Brain microvascular endothelial cell (primary cell): ENCODE measurements at regions not wholly inside any gene's neighbourhood (a gene's known extent, or its start where the extent isn't known, plus 50 kb on each side); places are given as distances from the start of the nearest gene placed in this dataset.

ENCODE experiments used
- DNase-seq: peaks from one replicate; pipeline ENCODE4 v3.0.0-alpha.2; 2020
- H3K27ac ChIP-seq: fragments of 250-450 bp; sonication (Bioruptor Pico); 2 replicates; pipeline ENCODE4 v1.5.1; 2020; ENCODE audit warnings: mild to moderate bottlenecking, moderate library complexity
- H3K27me3 ChIP-seq: fragments of 250-450 bp; sonication (Bioruptor Pico); replicated peaks from 2 replicates; pipeline ENCODE4 v1.5.1; 2020; ENCODE audit warnings: mild to moderate bottlenecking
- H3K36me3 ChIP-seq: fragments of 250-450 bp; sonication (Bioruptor Pico); replicated peaks from 2 replicates; pipeline ENCODE4 v1.5.1; 2020; ENCODE audit warnings: mild to moderate bottlenecking
- H3K4me3 ChIP-seq: 2 replicates; pipeline ENCODE4 v1.5.1; 2011; ENCODE audit warnings: low read depth, mild to moderate bottlenecking, control low read depth, low read length, moderate library complexity
- in situ Hi-C: cut with HindIII; loops from 2 replicates; pipeline ENCODE4 v1.10.0; 2017; ENCODE audit warnings: low sequenced_read_pairs, low pct_ligation_motif_present
- TF ChIP-seq, protein P1 (sequence below): IDR thresholded peaks from 2 replicates; pipeline ENCODE4 v1.5.1; 2011; ENCODE audit warnings: low read depth, mild to moderate bottlenecking, moderate library complexity, low read length, control low read depth, inconsistent platforms; ENCODE audit errors: missing control alignments

DNA sequence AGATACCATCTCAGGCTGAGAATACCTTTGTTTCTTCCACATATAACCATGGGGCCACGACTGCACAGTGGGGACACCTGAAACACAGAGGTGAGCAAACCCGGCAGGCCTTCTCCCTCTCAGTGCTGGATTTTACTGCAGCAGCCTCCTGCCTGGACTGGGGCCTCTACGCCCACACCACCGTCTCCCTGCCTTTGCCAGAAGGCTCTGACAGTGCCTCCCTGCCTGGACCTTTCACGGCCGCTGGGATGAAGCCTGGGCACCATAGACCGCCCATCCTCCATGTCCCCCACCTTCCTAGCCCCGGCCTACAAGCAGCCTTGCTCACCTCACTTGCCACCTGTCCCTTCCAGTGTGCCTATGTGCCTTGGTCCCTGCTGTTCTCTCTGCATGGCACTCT lies 214.3 kb downstream of the NFKBIZ start:
- H3K27ac ChIP-seq: no peak overlapping the region
- no peaks in the 10 kb centered on the region for H3K27me3 ChIP-seq
- in situ Hi-C loops: no loop called here
- TF ChIP-seq, protein P1, sequence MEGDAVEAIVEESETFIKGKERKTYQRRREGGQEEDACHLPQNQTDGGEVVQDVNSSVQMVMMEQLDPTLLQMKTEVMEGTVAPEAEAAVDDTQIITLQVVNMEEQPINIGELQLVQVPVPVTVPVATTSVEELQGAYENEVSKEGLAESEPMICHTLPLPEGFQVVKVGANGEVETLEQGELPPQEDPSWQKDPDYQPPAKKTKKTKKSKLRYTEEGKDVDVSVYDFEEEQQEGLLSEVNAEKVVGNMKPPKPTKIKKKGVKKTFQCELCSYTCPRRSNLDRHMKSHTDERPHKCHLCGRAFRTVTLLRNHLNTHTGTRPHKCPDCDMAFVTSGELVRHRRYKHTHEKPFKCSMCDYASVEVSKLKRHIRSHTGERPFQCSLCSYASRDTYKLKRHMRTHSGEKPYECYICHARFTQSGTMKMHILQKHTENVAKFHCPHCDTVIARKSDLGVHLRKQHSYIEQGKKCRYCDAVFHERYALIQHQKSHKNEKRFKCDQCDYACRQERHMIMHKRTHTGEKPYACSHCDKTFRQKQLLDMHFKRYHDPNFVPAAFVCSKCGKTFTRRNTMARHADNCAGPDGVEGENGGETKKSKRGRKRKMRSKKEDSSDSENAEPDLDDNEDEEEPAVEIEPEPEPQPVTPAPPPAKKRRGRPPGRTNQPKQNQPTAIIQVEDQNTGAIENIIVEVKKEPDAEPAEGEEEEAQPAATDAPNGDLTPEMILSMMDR: no peak
- no peak for DNase-seq
- H3K36me3 ChIP-seq: no peaks in the 10 kb centered on the region
- no peak overlapping the region for H3K4me3 ChIP-seq

DNA sequence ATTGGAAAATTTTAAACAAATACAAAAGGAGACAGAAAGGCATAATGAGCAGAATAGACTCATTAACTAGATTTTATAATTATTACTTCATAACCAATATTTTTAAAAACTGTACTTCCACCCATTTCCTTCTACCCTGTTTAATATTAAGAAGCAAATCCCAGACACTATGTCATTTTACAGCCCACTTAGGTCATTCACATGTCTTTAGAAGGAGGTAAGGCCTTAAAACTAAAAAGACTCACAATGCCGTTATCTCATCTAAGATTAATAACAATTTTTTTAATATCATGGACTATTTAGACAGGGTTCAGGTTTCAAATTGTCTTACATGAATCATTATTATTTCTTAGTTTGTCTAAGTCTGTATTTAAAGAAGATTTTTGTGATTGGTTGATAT lies 217.2 kb downstream of the NFKBIZ start:
- no peak overlapping the region for H3K4me3 ChIP-seq
- no peak for DNase-seq
- TF ChIP-seq, protein P1: no peak
- H3K27me3 ChIP-seq: no peaks in the 10 kb centered on the region
- H3K27ac ChIP-seq: no peak overlapping the region
- in situ Hi-C loops: no loop called here
- no peaks in the 10 kb centered on the region for H3K36me3 ChIP-seq

DNA sequence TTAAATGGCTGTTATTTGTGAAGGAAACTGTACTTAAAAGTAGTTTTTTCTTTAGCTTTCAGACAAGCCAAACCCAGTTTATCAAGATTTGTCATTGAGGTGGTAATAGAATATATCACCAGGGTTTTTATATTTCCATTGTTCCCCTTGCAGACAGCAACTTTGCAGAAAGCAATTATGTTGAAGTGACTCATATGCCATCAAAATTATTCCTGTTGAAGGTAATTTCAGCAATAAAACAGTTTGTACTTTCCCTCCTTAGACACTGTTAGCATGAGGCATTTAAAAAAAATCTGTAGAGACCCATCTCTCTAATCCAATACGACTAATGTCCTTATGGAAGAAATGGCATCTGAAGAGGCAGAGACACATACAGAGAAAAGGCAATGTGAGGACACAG lies 219.0 kb downstream of the NFKBIZ start:
- no peak overlapping the region for H3K27ac ChIP-seq
- in situ Hi-C loops: no loop called here
- no peak for DNase-seq
- H3K36me3 ChIP-seq: no peaks in the 10 kb centered on the region
- H3K4me3 ChIP-seq: no peak overlapping the region
- H3K27me3 ChIP-seq: no peaks in the 10 kb centered on the region
- TF ChIP-seq, protein P1: no peak

DNA sequence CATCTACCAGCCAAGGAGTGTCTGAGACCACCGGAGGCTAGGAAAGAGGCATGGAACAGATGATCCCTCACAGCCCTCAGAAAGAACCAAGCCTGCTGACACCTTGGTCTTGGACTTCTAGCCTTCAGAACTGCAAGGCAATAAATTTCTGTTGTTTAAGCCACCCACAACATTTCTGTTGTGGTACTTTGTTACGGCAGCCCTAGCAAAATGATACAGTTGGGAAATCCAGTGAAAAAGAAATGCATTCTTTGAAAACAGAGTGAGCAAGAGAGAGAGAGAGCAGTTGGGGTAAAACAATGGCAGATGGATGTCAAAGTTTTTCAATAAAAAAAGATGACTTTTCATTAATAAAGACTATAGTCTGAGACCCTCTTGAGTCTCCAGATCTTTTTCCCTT lies 219.4 kb downstream of the NFKBIZ start:
- TF ChIP-seq, protein P1: no peak
- Histone ChIP-seq H3K27me3 (no peaks in the 10 kb centered on the region), H3K27ac (no peak overlapping the region), H3K4me3 (no peak overlapping the region), H3K36me3 (no peaks in the 10 kb centered on the region)
- in situ Hi-C loops: no loop called here
- DNase-seq: no peak

DNA sequence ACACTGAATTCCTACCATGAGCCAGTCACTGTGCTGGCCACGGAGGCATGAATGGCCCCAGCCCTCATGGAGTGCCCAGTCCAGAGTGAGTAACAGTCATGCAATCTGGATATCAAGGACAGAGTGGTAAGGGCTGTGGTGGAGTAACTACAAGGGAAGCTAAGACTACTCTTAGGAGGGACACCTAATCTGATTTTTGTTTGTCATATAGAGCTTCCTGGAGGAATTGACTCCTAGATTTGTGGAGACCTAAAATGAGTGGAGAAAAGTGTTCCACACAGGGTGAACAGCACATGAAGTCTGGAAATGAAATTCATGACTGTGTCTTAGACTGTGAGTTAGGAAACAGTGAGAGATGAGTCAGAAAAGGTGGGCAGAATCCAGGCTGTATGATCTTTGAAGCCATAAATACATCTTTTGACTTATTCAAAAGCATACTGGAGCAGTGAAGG lies 219.9 kb downstream of the NFKBIZ start:
- TF ChIP-seq, protein P1: no peak
- no peak overlapping the region for H3K4me3 ChIP-seq
- in situ Hi-C loops: no loop called here
- no peaks in the 10 kb centered on the region for H3K27me3 ChIP-seq
- peak overlapping the region; percentile 15 for H3K27ac ChIP-seq
- DNase-seq: peak; percentile 61
- no peaks in the 10 kb centered on the region for H3K36me3 ChIP-seq

DNA sequence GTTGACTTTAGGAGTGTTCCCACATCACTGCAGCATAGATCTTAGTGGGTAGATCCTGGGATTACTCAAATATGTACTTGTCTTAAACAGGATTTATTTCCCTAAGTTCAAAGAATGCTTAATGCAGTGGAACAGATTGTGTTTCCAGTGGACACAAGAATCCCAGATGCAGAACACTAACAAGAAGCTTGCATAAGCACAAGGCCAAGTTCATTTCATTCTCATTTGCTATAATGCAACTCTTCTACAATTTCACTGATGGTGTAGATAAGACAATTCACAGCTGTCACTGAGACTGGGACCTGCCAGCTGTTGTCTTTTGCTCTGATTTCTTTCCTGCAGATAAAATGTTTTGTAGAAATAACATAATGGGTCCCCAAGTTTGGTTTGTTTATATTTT lies 225.6 kb downstream of the NFKBIZ start:
- Histone ChIP-seq H3K36me3 (no peaks in the 10 kb centered on the region), H3K4me3 (no peak overlapping the region), H3K27ac (no peak overlapping the region), H3K27me3 (no peaks in the 10 kb centered on the region)
- TF ChIP-seq, protein P1: no peak
- DNase-seq: no peak
- in situ Hi-C loops: loop anchor here (25.0 kb wide), 1 partner anchor 213 kb away; no protein-coding TSS in a partner anchor
